ENCODE measurements at regions not wholly inside any gene's neighbourhood (a gene's known extent, or its start where the extent isn't known, plus 50 kb on each side); places are given as distances from the start of the nearest gene placed in this dataset.

DNA sequence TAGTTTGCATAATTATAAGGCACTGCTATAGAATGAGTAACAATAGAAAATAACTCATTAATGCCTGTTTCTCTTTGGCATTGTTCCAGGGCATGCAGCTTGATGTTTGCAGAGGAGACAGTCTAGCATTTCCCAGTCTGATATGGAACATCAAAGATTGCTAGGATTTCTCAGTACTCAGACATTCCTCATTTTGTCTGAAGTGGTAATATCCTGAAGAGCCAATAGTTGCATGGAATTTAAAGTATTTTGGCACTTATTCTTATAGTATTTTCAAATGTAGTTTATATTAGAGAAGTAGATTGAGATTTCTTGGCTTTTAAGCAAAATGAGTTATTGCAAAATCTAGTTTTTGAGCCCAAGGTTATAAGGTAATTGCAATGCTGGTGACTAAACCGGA lies 337.3 kb upstream of the E2F7 start:
- no peak for DNase-seq
- CTCF ChIA-PET = no interaction called here
- POLR2A ChIA-PET (ENCODE audit: unreplicated experiment) = no interaction called here
- Histone ChIP-seq H3K4me2 (no peak overlapping the region), H3K27ac (no peak overlapping the region), H3K4me3 (no peak overlapping the region), H2AFZ (no peak overlapping the region), H3K9me3 (ENCODE audit: insufficient read depth, low read depth) (no peaks in the 10 kb centered on the region), H3F3A (ENCODE audit: insufficient read depth, low read depth) (no peaks in the 10 kb centered on the region), H3K9me2 (ENCODE audit: insufficient read depth) (no peaks in the 10 kb centered on the region; the same call in 1 of the 2 replicates), H3K27me3 (ENCODE audit: insufficient read depth, low read depth) (no peaks in the 10 kb centered on the region), H4K20me1 (ENCODE audit: insufficient read depth) (no peaks in the 10 kb centered on the region), H3K36me3 (ENCODE audit: low read depth) (no peaks in the 10 kb centered on the region), H3K4me1 (replicated peaks; ENCODE audit: insufficient read depth) (no peaks in the 10 kb centered on the region), H3K79me2 (ENCODE audit: low read depth) (no peaks in the 10 kb centered on the region)
- intact Hi-C loops (cut with micrococcal nuclease; ENCODE audit: unreplicated experiment) = no loop called here
- no TSS peak for BruUV-seq (replicated peaks)
- no peak for TF ChIP-seq EZH2 (IDR thresholded peaks at IDR 0.05; ENCODE audit: low read depth)
- TF ChIP-seq, protein P1, sequence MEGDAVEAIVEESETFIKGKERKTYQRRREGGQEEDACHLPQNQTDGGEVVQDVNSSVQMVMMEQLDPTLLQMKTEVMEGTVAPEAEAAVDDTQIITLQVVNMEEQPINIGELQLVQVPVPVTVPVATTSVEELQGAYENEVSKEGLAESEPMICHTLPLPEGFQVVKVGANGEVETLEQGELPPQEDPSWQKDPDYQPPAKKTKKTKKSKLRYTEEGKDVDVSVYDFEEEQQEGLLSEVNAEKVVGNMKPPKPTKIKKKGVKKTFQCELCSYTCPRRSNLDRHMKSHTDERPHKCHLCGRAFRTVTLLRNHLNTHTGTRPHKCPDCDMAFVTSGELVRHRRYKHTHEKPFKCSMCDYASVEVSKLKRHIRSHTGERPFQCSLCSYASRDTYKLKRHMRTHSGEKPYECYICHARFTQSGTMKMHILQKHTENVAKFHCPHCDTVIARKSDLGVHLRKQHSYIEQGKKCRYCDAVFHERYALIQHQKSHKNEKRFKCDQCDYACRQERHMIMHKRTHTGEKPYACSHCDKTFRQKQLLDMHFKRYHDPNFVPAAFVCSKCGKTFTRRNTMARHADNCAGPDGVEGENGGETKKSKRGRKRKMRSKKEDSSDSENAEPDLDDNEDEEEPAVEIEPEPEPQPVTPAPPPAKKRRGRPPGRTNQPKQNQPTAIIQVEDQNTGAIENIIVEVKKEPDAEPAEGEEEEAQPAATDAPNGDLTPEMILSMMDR (conservative IDR thresholded peaks at IDR 0.05) = no peak

DNA sequence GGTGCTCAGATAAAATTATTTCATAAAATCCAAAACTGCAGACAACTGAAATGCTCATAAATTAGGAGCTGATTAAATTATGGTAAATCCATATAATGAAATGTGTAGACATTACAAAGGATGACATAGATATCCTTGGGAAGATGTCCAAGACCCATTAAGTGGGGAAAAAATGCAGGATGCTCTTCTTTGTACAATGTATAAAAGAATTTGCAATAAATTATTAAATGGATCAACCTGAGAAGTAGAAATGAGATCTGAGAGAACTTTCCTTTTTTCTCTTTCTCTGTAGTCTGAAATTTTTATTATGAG lies 336.4 kb upstream of the E2F7 start:
- Histone ChIP-seq H3K4me1 (replicated peaks; ENCODE audit: insufficient read depth) (no peaks in the 10 kb centered on the region), H3K9me3 (ENCODE audit: insufficient read depth, low read depth) (no peaks in the 10 kb centered on the region), H3K79me2 (ENCODE audit: low read depth) (no peaks in the 10 kb centered on the region), H3K27ac (no peak overlapping the region), H3K9me2 (ENCODE audit: insufficient read depth) (no peaks in the 10 kb centered on the region; the same call in none of the 2 replicates), H3F3A (ENCODE audit: insufficient read depth, low read depth) (no peaks in the 10 kb centered on the region), H3K27me3 (ENCODE audit: insufficient read depth, low read depth) (no peaks in the 10 kb centered on the region), H4K20me1 (ENCODE audit: insufficient read depth) (no peaks in the 10 kb centered on the region), H3K4me2 (no peak overlapping the region), H3K36me3 (ENCODE audit: low read depth) (no peaks in the 10 kb centered on the region), H2AFZ (no peak overlapping the region), H3K4me3 (no peak overlapping the region)
- CTCF ChIA-PET = no interaction called here
- DNase-seq = no peak
- POLR2A ChIA-PET (ENCODE audit: unreplicated experiment) = no interaction called here
- intact Hi-C loops (cut with micrococcal nuclease; ENCODE audit: unreplicated experiment) = no loop called here
- TF ChIP-seq EZH2 (IDR thresholded peaks at IDR 0.05; ENCODE audit: low read depth) = no peak
- TF ChIP-seq, protein P1 (conservative IDR thresholded peaks at IDR 0.05) = no peak
- no TSS peak for BruUV-seq (replicated peaks)

DNA sequence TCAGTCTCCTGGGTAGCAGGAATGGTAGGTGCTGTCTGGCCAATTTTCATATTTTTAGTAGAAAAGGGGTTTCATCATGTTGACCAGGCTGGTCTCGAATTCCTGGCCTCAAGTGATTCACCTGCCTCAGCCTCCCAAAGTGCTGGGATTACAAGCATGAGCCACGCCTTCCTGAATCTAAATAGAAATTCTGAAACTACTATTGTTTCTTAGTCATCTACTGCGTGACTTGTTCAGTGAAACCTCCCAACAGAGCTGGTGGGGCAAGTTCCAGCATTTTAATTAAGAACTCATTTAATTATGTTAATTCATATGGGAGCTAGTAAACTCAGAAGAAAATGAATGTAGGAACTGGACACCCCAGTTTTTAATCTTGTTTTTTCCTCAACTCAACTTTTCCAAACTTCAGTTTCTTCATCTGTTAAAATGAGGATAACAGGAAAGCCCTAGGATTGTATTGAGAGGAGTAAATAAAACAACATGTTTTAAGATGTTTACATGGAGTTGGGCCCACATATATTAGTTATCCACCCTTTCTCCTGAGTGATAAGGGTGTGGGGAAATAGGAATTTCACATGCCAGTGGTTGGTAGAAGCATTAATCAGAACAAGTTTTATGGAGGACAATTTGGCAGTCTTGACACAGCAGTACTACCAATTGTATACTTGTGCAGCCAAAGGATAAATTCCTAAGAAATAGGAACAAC lies 335.8 kb upstream of the E2F7 start:
- ChIA-PET CTCF (no interaction called here), POLR2A (ENCODE audit: unreplicated experiment) (no interaction called here)
- no peaks in the 10 kb centered on the region for H3K36me3 ChIP-seq (ENCODE audit: low read depth)
- no peaks in the 10 kb centered on the region; the same call in none of the 2 replicates for H3K9me2 ChIP-seq (ENCODE audit: insufficient read depth)
- no TSS peak for BruUV-seq (replicated peaks)
- H3K79me2 ChIP-seq (ENCODE audit: low read depth) = no peaks in the 10 kb centered on the region
- no peak overlapping the region for H3K4me3 ChIP-seq
- H3K27me3 ChIP-seq (ENCODE audit: insufficient read depth, low read depth) = no peaks in the 10 kb centered on the region
- no peak overlapping the region for H3K27ac ChIP-seq
- H2AFZ ChIP-seq = no peak overlapping the region
- no peak for DNase-seq
- H3K4me1 ChIP-seq (replicated peaks; ENCODE audit: insufficient read depth) = no peaks in the 10 kb centered on the region
- no peak for TF ChIP-seq EZH2 (IDR thresholded peaks at IDR 0.05; ENCODE audit: low read depth)
- TF ChIP-seq, protein P1 (conservative IDR thresholded peaks at IDR 0.05) = no peak
- H3F3A ChIP-seq (ENCODE audit: insufficient read depth, low read depth) = no peaks in the 10 kb centered on the region
- H3K4me2 ChIP-seq = no peak overlapping the region
- intact Hi-C loops (cut with micrococcal nuclease; ENCODE audit: unreplicated experiment) = no loop called here
- no peaks in the 10 kb centered on the region for H4K20me1 ChIP-seq (ENCODE audit: insufficient read depth)
- H3K9me3 ChIP-seq (ENCODE audit: insufficient read depth, low read depth) = no peaks in the 10 kb centered on the region
